ENCODE measurements at regions not wholly inside any gene's neighbourhood (a gene's known extent, or its start where the extent isn't known, plus 50 kb on each side); places are given as distances from the start of the nearest gene placed in this dataset.
A peak's percentile ranks its signal among the peaks of the same experiment; 100 is the strongest.

DNA sequence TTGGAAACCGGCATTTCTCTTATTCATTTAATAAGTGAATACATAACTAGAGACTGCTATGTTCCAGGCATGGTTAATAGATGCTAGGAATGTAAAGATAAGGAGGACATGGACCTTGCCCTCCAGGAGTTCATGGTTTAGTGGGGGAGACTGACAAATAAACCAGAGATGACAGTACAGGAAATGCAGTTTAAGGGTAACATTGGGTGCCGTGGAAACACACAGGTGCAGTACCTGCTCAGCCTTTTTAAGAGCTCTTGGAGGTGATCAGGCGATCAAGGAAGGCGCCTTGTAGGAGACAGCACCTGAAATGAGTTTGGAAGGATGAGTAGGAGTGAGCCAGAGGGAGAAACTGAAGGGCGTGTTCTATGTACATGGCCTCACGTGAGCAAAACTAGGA is 145.8 kb downstream of the AASDH start:
- Histone ChIP-seq H3K23ac (ENCODE audit: insufficient read length, low read depth, low read length) (no peak overlapping the region), H3K9me3 (ENCODE audit: control insufficient read depth, low read depth, low read length) (no peaks in the 10 kb centered on the region), H3K79me1 (ENCODE audit: insufficient read depth, low read depth, low read length, poor library complexity, severe bottlenecking) (no peaks in the 10 kb centered on the region), H3K4me1 (ENCODE audit: insufficient read depth, low read length) (peaks cover 11% of the 10 kb centered on the region; the same call in 1 of the 2 replicates), H4K5ac (ENCODE audit: insufficient read length, low read depth, low read length) (no peak overlapping the region), H3K9ac (ENCODE audit: extremely low read depth, insufficient read length, low read length) (no peak overlapping the region), H4K8ac (replicated peaks; ENCODE audit: insufficient read length, low read depth, low read length) (no peak overlapping the region), H3K4me2 (ENCODE audit: insufficient read depth, insufficient read length, low read length) (no peak overlapping the region), H3K27me3 (ENCODE audit: insufficient read depth, low read length) (no peaks in the 10 kb centered on the region), H2AFZ (ENCODE audit: low read length) (no peak overlapping the region), H2BK120ac (ENCODE audit: low read depth, low read length, poor library complexity, severe bottlenecking) (no peak overlapping the region), H3K27ac (ENCODE audit: insufficient read length, low read depth, low read length) (no peak overlapping the region), H3K14ac (ENCODE audit: insufficient read depth, low read length) (no peak overlapping the region), H4K20me1 (ENCODE audit: control insufficient read depth, insufficient read depth, insufficient read length) (no peaks in the 10 kb centered on the region), H4K91ac (ENCODE audit: insufficient read length, low read depth, low read length) (no peak overlapping the region), H2BK5ac (ENCODE audit: insufficient read length, low read length) (no peak overlapping the region), H2BK12ac (ENCODE audit: insufficient read length, low read depth, low read length) (no peak overlapping the region), H2BK15ac (ENCODE audit: low read depth, low read length) (no peak overlapping the region), H3K56ac (ENCODE audit: insufficient read length, low read depth, low read length) (no peak overlapping the region), H3K18ac (ENCODE audit: insufficient read length, low read depth, low read length) (no peak overlapping the region), H3K4ac (ENCODE audit: low read depth, low read length) (no peak overlapping the region), H2AK5ac (ENCODE audit: insufficient read length, low read length) (no peak overlapping the region), H3T11ph (ENCODE audit: low read length) (no peak overlapping the region), H2BK20ac (ENCODE audit: low read depth, low read length, poor library complexity, severe bottlenecking) (peak overlapping the region; percentile 14), H3K79me2 (ENCODE audit: insufficient read depth, low read length) (no peaks in the 10 kb centered on the region), H3K23me2 (ENCODE audit: insufficient read length, low read depth, low read length, poor library complexity, severe bottlenecking) (no peaks in the 10 kb centered on the region)
- WGBS (ENCODE audit: extremely low coverage, insufficient read length, low lambda C conversion rate): no CpG with 5 or more reads among the region's 6 CpGs
- no peaks in the 10 kb centered on the region for H3K27me3 Mint-ChIP-seq (ENCODE audit: low read depth)
- no peak overlapping the region for H3K4me3 Mint-ChIP-seq
- no peak overlapping the region for H3K27ac Mint-ChIP-seq
- H3K4me1 Mint-ChIP-seq: peaks cover 16 to 20% of the 10 kb centered on the region in 2 experiments
- TF ChIP-seq, protein P1, sequence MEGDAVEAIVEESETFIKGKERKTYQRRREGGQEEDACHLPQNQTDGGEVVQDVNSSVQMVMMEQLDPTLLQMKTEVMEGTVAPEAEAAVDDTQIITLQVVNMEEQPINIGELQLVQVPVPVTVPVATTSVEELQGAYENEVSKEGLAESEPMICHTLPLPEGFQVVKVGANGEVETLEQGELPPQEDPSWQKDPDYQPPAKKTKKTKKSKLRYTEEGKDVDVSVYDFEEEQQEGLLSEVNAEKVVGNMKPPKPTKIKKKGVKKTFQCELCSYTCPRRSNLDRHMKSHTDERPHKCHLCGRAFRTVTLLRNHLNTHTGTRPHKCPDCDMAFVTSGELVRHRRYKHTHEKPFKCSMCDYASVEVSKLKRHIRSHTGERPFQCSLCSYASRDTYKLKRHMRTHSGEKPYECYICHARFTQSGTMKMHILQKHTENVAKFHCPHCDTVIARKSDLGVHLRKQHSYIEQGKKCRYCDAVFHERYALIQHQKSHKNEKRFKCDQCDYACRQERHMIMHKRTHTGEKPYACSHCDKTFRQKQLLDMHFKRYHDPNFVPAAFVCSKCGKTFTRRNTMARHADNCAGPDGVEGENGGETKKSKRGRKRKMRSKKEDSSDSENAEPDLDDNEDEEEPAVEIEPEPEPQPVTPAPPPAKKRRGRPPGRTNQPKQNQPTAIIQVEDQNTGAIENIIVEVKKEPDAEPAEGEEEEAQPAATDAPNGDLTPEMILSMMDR (conservative IDR thresholded peaks at IDR 0.05): no peak
- H3K9me3 Mint-ChIP-seq: no peaks in the 10 kb centered on the region
- H3K36me3 Mint-ChIP-seq (ENCODE audit: insufficient read depth in 1 of 3, low read depth in 3 of 3): no peaks in the 10 kb centered on the region
- no peak for DNase-seq

Measured in H9 (cell line).